AG09309 (cell line): ENCODE measurements at regions not wholly inside any gene's neighbourhood (a gene's known extent, or its start where the extent isn't known, plus 50 kb on each side); places are given as distances from the start of the nearest gene placed in this dataset.

Experiments used
- DNase-seq: peaks from one replicate; pipeline ENCODE4 v3.0.0-alpha.2; 2010; ENCODE audit warnings: low read depth
- H3K4me3 ChIP-seq: 2 replicates; pipeline ENCODE4 v1.5.1; 2011; ENCODE audit warnings: mild to moderate bottlenecking, low read depth, low read length, moderate library complexity; ENCODE audit not compliant: control insufficient read depth
- CTCF ChIP-seq: IDR thresholded peaks from 2 replicates; pipeline ENCODE4 v1.5.1; 2011; ENCODE audit warnings: mild to moderate bottlenecking, low read depth, low read length, inconsistent platforms; ENCODE audit not compliant: insufficient read depth, control insufficient read depth; ENCODE audit errors: missing control alignments

GRCh38 chr2:59303272-59303671, 1062.1 kb upstream of the FANCL start:
- no peak for DNase-seq
- no peak for TF ChIP-seq CTCF
- H3K4me3 ChIP-seq, result no peak overlapping the region

GRCh38 chr2:59302683-59303082, 1061.6 kb upstream of the FANCL start:
- TF ChIP-seq CTCF, result no peak
- no peak for DNase-seq
- H3K4me3 ChIP-seq, result no peak overlapping the region

DNA sequence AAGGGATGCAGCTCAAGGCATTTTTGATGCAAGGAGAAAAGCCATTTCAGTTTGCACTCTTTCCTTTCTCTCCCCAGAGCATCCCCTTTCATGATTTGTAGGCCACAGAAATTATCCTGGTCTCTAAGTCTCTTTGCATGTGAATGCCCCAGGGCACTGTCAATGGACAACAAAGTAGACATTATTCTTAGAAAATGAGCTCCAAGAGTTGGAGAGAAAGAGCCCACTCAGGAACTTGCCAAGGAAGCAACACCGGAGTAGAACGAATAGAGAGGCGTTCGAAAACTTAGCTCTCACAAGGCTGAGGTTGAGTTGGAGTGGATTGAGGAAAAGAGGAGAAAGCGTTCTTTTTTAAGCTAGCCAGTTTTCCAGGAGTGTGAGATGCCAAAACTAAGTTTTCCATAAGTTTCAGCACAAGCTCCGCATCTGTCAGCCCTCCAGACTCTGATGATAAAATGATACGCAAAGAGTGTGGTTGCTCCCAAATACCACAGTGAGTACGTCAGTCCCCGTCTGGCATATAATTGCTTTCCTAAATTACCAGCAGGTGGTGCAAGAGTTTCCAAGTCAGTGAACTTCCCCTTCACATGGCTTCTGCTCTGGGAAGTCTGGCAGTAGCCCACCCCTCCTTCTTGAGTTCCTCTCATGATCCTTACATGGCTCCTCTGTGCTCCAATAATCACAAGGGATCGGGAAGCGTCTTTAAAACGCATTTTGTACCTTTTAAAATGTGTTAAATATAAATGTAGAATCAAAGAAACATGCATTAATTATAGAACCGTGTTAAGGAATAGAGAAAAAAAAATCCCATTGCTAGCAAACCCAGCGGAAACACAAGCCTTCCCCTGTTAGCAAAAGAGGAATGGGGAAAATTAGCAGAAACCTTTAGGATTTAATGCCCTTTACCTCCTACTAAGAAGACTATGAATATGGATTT, 1060.6 kb upstream of the FANCL start:
- DNase-seq, result peak; percentile 45
- no peak overlapping the region for H3K4me3 ChIP-seq
- peak; percentile 55 for TF ChIP-seq CTCF

DNA sequence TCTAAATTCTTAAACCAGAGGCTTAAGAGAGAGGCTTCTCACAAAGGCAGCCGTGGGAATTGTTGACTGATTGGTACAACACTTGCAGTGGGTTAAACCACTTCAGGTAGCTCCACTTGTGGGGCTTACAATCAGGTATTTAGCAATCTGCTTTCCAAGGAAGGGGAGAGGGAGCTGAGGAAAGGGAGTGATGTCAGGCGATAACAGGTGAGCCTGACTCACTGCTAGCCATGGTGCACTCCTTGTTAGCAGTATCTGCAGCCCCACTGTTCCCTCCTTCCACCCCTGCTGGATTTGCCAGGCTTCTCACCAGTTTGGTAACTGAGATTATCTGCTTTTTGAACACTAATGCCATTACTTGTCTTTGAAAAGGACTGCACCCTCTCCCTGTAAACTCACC, 1056.7 kb upstream of the FANCL start:
- DNase-seq, result no peak
- no peak overlapping the region for H3K4me3 ChIP-seq
- no peak for TF ChIP-seq CTCF

GRCh38 chr2:59296279-59296678, 1055.2 kb upstream of the FANCL start:
- H3K4me3 ChIP-seq, result no peak overlapping the region
- DNase-seq, result no peak
- TF ChIP-seq CTCF, result no peak

DNA sequence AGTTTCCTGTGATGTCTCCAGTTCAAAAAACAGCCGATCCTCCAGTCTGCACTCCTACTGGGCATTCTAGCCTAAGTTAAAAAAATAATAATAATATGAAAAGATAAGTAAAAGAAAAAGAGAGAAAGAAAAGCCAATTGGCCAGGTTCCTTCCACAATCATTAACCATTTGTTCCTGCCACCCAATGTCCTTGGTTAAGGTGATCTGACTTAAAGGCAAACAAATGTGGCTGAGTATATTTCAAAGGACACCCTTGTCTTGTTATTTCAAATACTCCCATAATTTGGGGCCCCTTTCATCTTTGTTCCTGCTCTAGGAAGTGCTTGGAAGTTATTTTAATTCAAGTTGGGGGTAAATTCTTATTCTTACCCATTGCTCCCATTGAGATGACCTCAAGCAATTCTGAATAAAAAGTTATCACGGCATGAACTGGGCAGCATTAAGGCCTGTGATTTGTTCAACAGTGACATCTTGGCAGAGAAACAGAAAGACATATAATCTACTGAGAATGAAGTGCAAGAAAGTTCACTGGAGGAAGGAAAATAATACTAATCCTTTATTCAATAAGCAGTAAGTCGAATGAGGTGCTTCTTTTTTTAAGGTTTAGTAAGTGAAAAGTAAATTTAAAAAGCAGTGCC, 1054.5 kb upstream of the FANCL start:
- DNase-seq, result no peak
- no peak for TF ChIP-seq CTCF
- no peak overlapping the region for H3K4me3 ChIP-seq
